GM12878 (cell line): ENCODE measurements at regions not wholly inside any gene's neighbourhood (a gene's known extent, or its start where the extent isn't known, plus 50 kb on each side); places are given as distances from the start of the nearest gene placed in this dataset.

Experiments used
- BACH1 ChIP-seq: fragments of 450-650 bp; IDR thresholded peaks from 2 replicates; pipeline ENCODE4 v1.6.1; 2017; ENCODE audit warnings: mild to moderate bottlenecking, borderline replicate concordance
- CTCF ChIP-seq, 3 experiments: IDR thresholded peaks in 2 of 3; conservative IDR thresholded peaks in 1 of 3; 2 replicates each; pipeline ENCODE4 v1.5.1; 2011; ENCODE audit warnings: low read depth in 3 of 3, low read length in 3 of 3, mild to moderate bottlenecking in 3 of 3, control low read depth in 2 of 3, moderate library complexity in 2 of 3, inconsistent platforms in 1 of 3, mixed read lengths in 1 of 3; ENCODE audit not compliant: control insufficient read depth in 2 of 3, insufficient read depth in 1 of 3; ENCODE audit errors: extremely low read depth in 1 of 3
- EGR1 ChIP-seq, 2 experiments: IDR thresholded peaks; 1 replicate in 1 of 2; 2 replicates in 1 of 2; pipeline ENCODE4 v1.6.1; 2011 to 2012; ENCODE audit warnings: low read depth in 2 of 2, low read length in 2 of 2, borderline replicate concordance in 1 of 2, mild to moderate bottlenecking in 1 of 2, moderate library complexity in 1 of 2
- NFIC ChIP-seq: IDR thresholded peaks from 2 replicates; pipeline ENCODE4 v1.6.1; 2012; ENCODE audit warnings: low read depth, mild to moderate bottlenecking, inconsistent platforms, low read length, moderate library complexity
- POLR2A ChIP-seq: IDR thresholded peaks from 2 replicates; pipeline ENCODE4 v1.6.1; 2011; ENCODE audit warnings: low read depth, mild to moderate bottlenecking, low read length
- ZNF207 ChIP-seq: fragments of 450-650 bp; IDR thresholded peaks from 2 replicates; pipeline ENCODE4 v1.6.1; 2014; ENCODE audit warnings: antibody characterized with exemption, mild to moderate bottlenecking, borderline replicate concordance

GRCh38 chr3:3600665-3601340, 198.4 kb upstream of the LRRN1 start:
- TF ChIP-seq ZNF207, result no peak
- TF ChIP-seq EGR1 (IDR thresholded peaks at IDR 0.05; ENCODE audit: borderline replicate concordance in 1 of 2, low read depth in 2 of 2, low read length in 2 of 2), result no peak
- no peak for TF ChIP-seq BACH1
- TF ChIP-seq POLR2A, result no peak
- no peak for TF ChIP-seq CTCF (IDR thresholded peaks at IDR 0.05 in 2 of 3, conservative IDR thresholded peaks at IDR 0.05 in 1 of 3; ENCODE audit: control insufficient read depth in 2 of 3, extremely low read depth in 1 of 3, insufficient read depth in 1 of 3, low read depth in 3 of 3, low read length in 3 of 3)
- no peak for TF ChIP-seq NFIC
